ENCODE measurements at regions not wholly inside any gene's neighbourhood (a gene's known extent, or its start where the extent isn't known, plus 50 kb on each side); places are given as distances from the start of the nearest gene placed in this dataset.

DNA sequence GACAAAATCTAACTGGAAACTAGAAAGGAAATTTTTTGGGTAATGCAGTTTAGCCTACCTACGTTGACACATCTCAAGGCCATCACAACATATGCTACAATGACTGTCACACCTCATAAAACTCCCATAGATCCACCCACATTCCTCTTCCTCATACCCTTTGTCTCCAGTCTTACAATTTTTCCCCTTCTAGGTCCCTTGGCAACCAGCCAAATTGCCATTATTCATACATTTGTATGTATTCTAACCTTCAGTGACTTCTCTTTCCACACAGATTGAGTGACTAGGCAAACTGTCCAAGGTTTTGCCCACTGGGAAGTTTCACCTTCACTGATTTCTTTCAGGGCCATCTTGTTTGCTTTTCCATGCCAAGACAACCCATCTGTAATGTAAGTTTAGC, 100.5 kb upstream of the TPK1 start:
- H3K4me1 Mint-ChIP-seq: no peaks in the 10 kb centered on the region
- ChIA-PET POLR2A (no interaction called here), CTCF (no interaction called here)
- H3K4me3 Mint-ChIP-seq: no peak overlapping the region
- DNase-seq (no peak), ATAC-seq (ENCODE audit: low read depth) (no peak)
- Histone ChIP-seq H3K27ac (ENCODE audit: low read length in 2 of 2) (no peak overlapping the region), H3K4me3 (ENCODE audit: control extremely low read depth in 1 of 5, extremely low read depth in 1 of 5, insufficient read depth in 1 of 5, low read depth in 2 of 5, low read length in 4 of 5) (no peak overlapping the region), H3K9ac (ENCODE audit: low read length) (no peak overlapping the region), H3K9me3 (ENCODE audit: control extremely low read depth in 1 of 3, control insufficient read depth in 2 of 3, insufficient read depth in 1 of 3, low read length in 2 of 3) (no peaks in the 10 kb centered on the region), H3K4me1 (ENCODE audit: control insufficient read depth in 2 of 2, insufficient read depth in 2 of 2, low read length in 2 of 2) (no peaks in the 10 kb centered on the region), H3K79me2 (ENCODE audit: control insufficient read depth, insufficient read depth, low read length) (no peaks in the 10 kb centered on the region), H2AFZ (ENCODE audit: insufficient read depth, low read depth, low read length, poor library complexity, severe bottlenecking) (no peak overlapping the region), H3K4me2 (replicated peaks; ENCODE audit: low read depth, low read length, poor library complexity, severe bottlenecking) (no peak overlapping the region), H4K20me1 (ENCODE audit: control insufficient read depth, insufficient read depth, low read length, poor library complexity, severe bottlenecking) (no peaks in the 10 kb centered on the region), H3K36me3 (replicated peaks in 1 of 2; ENCODE audit: control extremely low read depth in 1 of 2, control insufficient read depth in 1 of 2, extremely low read depth in 1 of 2, insufficient read depth in 2 of 2, low read length in 1 of 2) (no peaks in the 10 kb centered on the region), H3K27me3 (replicated peaks in 1 of 4; ENCODE audit: control extremely low read depth in 1 of 4, control insufficient read depth in 3 of 4, insufficient read depth in 4 of 4, low read length in 3 of 4) (no peaks in the 10 kb centered on the region)
- intact Hi-C loops (cut with micrococcal nuclease): no loop called here
- H3K27ac Mint-ChIP-seq: no peak overlapping the region
- 75% methylated on average over 1 of the region's 1 CpG for WGBS (ENCODE audit: insufficient coverage)
- H3K9me3 Mint-ChIP-seq (ENCODE audit: insufficient read depth): no peaks in the 10 kb centered on the region
- no peak for TF ChIP-seq EZH2 (IDR thresholded peaks at IDR 0.05; ENCODE audit: borderline replicate concordance, insufficient read depth, low read depth, low read length, poor library complexity, severe bottlenecking)
- TF ChIP-seq, protein P1, sequence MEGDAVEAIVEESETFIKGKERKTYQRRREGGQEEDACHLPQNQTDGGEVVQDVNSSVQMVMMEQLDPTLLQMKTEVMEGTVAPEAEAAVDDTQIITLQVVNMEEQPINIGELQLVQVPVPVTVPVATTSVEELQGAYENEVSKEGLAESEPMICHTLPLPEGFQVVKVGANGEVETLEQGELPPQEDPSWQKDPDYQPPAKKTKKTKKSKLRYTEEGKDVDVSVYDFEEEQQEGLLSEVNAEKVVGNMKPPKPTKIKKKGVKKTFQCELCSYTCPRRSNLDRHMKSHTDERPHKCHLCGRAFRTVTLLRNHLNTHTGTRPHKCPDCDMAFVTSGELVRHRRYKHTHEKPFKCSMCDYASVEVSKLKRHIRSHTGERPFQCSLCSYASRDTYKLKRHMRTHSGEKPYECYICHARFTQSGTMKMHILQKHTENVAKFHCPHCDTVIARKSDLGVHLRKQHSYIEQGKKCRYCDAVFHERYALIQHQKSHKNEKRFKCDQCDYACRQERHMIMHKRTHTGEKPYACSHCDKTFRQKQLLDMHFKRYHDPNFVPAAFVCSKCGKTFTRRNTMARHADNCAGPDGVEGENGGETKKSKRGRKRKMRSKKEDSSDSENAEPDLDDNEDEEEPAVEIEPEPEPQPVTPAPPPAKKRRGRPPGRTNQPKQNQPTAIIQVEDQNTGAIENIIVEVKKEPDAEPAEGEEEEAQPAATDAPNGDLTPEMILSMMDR (IDR thresholded peaks at IDR 0.05): no peak
- peaks cover 10% of the 10 kb centered on the region for H3K27me3 Mint-ChIP-seq

GRCh38 chr7:144910411-144910810, 74.6 kb upstream of the TPK1 start:
- Histone ChIP-seq H3K4me1 (ENCODE audit: control insufficient read depth in 2 of 2, insufficient read depth in 2 of 2, low read length in 2 of 2) (peaks cover 16 to 21% of the 10 kb centered on the region in 2 donors), H3K4me3 (ENCODE audit: control extremely low read depth in 1 of 5, extremely low read depth in 1 of 5, insufficient read depth in 1 of 5, low read depth in 2 of 5, low read length in 4 of 5) (no peak overlapping the region), H3K36me3 (replicated peaks in 1 of 2; ENCODE audit: control extremely low read depth in 1 of 2, control insufficient read depth in 1 of 2, extremely low read depth in 1 of 2, insufficient read depth in 2 of 2, low read length in 1 of 2) (no peaks in the 10 kb centered on the region), H3K4me2 (replicated peaks; ENCODE audit: low read depth, low read length, poor library complexity, severe bottlenecking) (no peak overlapping the region), H4K20me1 (ENCODE audit: control insufficient read depth, insufficient read depth, low read length, poor library complexity, severe bottlenecking) (no peaks in the 10 kb centered on the region), H3K27ac (ENCODE audit: low read length in 2 of 2) (no peak overlapping the region), H3K79me2 (ENCODE audit: control insufficient read depth, insufficient read depth, low read length) (no peaks in the 10 kb centered on the region), H2AFZ (ENCODE audit: insufficient read depth, low read depth, low read length, poor library complexity, severe bottlenecking) (no peak overlapping the region), H3K9ac (ENCODE audit: low read length) (no peak overlapping the region), H3K27me3 (replicated peaks in 1 of 4; ENCODE audit: control extremely low read depth in 1 of 4, control insufficient read depth in 3 of 4, insufficient read depth in 4 of 4, low read length in 3 of 4) (peaks cover 0 to 5% (median 0%) of the 10 kb centered on the region in 4 experiments), H3K9me3 (ENCODE audit: control extremely low read depth in 1 of 3, control insufficient read depth in 2 of 3, insufficient read depth in 1 of 3, low read length in 2 of 3) (no peaks in the 10 kb centered on the region)
- Mint-ChIP-seq H3K9me3 (ENCODE audit: insufficient read depth) (no peaks in the 10 kb centered on the region), H3K4me3 (no peak overlapping the region), H3K4me1 (peaks cover 22% of the 10 kb centered on the region), H3K27ac (no peak overlapping the region), H3K27me3 (peaks cover 14% of the 10 kb centered on the region)
- ChIA-PET POLR2A (no interaction called here), CTCF (interaction anchor here (0.7 kb wide), 1 partner anchor 13 kb away, joined by 7 read pairs; no protein-coding TSS in a partner anchor)
- ATAC-seq (ENCODE audit: low read depth) (no peak), DNase-seq (no peak)
- TF ChIP-seq EZH2 (IDR thresholded peaks at IDR 0.05; ENCODE audit: borderline replicate concordance, insufficient read depth, low read depth, low read length, poor library complexity, severe bottlenecking): no peak
- TF ChIP-seq, protein P1 (IDR thresholded peaks at IDR 0.05): no peak
- WGBS (ENCODE audit: insufficient coverage): 100% methylated on average over 2 of the region's 6 CpGs
- intact Hi-C loops (cut with micrococcal nuclease): no loop called here
